Eye (tissue), 1 donor: ENCODE measurements at regions not wholly inside any gene's neighbourhood (a gene's known extent, or its start where the extent isn't known, plus 50 kb on each side); places are given as distances from the start of the nearest gene placed in this dataset.
"Not testable (repeated sequence)": the region's sequence is repeated elsewhere in the genome, so short reads cannot be mapped to it uniquely, and the experiment has no call there.

ENCODE experiments used
- DNase-seq: peaks from one replicate; pipeline ENCODE4 v3.0.0-alpha.2; 2015

- no peak for DNase-seq
These were observed 83.2 kb downstream of the MANEA start for GRCh38 chr6:95660544-95660943.

- DNase-seq: no peak
These were observed 92.7 kb downstream of the MANEA start for GRCh38 chr6:95670011-95670463.

- DNase-seq: no peak
These were observed 98.8 kb downstream of the MANEA start for GRCh38 chr6:95676011-95676628.

GRCh38 chr6:95679981-95680380 is 102.6 kb downstream of the MANEA start:
- no peak for DNase-seq

- no peak for DNase-seq
These were observed 104.4 kb downstream of the MANEA start for GRCh38 chr6:95681736-95682135.

DNA sequence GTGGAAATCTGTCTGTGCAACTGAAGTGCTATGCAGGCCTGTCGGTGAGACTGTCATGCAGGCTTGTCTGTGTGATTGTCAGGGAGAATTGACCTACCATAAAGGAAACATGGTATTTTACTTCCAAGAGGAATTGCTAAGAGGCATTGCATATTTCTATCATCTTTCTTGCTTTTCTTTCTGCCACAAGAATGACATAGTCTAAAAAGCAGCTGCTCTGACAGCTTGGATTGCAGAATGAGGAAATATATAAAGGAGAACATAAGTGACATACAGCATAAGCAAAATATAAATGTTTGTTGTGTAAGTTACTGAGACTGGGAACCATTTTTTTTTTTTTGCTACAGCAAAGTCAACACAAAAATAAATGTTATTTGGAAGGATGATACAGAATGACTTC is 105.1 kb downstream of the MANEA start:
- no peak for DNase-seq

- DNase-seq: no peak
These were observed 108.5 kb downstream of the MANEA start for GRCh38 chr6:95685822-95686221.

GRCh38 chr6:95686272-95686671 is 108.9 kb downstream of the MANEA start:
- no peak for DNase-seq

- no peak for DNase-seq
These were observed 109.6 kb downstream of the MANEA start for GRCh38 chr6:95686895-95687294.

- no peak for DNase-seq
These were observed 110.5 kb downstream of the MANEA start for GRCh38 chr6:95687839-95688238.

DNA sequence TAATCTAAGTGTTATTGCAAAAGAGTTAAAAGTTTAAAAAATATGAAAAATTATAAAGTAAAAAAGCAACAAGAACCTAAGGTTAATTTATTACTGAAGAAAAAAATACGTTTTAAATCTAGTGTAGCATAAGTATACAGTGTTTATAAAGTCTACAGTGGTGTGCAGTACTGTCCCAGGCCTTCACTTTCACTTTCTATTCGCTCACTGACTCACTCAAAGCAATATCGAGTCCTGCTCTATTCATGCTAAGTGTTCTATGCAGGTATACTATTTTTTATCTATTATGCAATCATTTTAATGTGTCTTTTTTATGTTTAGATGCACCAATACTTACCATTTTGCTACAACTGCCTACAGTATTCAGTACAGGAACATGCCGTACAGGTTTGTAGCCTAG is 113.0 kb downstream of the MANEA start:
- DNase-seq: no peak

- peak; percentile 53 for DNase-seq
These were observed 115.8 kb downstream of the MANEA start for GRCh38 chr6:95693108-95693507.

- DNase-seq: no peak
These were observed 120.9 kb downstream of the MANEA start for GRCh38 chr6:95698271-95698670.

- no peak for DNase-seq
These were observed 146.3 kb downstream of the MANEA start for GRCh38 chr6:95723638-95724037.

DNA sequence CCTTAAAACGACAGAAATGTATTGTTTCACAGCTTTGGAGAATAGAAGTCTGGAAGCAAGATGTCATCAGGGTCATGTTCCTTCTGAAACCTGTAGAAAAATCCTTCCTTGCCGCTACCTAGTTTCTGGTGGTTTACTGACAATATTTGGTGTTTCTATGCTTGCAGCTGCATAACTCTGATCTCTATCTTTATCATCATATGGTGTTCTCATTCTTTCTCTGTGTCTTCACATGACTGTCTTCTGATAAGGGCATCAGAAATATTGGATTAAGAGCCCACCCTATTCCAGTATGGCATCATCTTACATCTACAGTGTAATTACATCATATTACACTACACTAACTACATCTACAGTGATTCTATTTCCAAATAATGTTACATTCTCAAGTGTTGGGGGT is 148.0 kb downstream of the MANEA start:
- no peak for DNase-seq

DNA sequence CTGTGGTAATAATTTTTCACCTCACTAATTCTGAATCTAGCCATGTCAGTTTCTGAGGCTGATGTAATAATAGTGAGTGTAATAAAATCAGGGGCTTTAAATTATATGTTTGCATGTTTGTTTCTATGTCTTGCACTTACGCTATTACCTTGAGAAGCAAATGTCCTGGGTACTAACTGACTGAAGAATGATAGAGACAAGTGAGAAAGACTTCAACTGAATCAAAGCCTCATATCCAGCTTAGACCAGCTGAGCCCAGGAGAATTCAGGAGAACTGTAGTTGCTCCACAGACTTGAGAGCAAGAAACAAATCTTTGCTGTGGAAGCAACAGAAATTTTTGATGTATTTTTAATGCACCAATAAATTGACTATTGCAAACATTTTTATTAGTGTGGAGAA is 162.8 kb downstream of the MANEA start:
- DNase-seq: no peak

- no peak for DNase-seq
These were observed 163.7 kb downstream of the MANEA start for GRCh38 chr6:95741045-95741444.

- DNase-seq: no peak
These were observed 165.5 kb downstream of the MANEA start for GRCh38 chr6:95742767-95743289.

DNA sequence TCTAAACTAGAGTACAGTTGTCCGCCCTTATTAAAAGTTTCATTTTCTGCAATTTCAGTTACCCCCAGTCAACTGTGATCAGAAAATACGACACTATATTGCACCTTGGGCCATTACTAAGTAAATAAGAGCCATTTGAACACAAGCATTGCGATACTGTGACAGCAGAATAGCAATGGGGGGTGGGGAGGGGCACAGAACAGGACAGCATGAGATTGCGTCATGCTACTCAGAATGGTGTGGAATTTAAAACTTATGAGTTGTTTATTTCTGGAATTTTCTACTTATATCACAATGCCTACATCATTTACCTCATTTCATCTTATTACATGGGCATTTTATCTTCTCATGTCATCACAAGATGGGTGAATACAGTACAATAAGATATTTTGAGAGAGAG is 166.3 kb downstream of the MANEA start:
- no peak for DNase-seq

DNA sequence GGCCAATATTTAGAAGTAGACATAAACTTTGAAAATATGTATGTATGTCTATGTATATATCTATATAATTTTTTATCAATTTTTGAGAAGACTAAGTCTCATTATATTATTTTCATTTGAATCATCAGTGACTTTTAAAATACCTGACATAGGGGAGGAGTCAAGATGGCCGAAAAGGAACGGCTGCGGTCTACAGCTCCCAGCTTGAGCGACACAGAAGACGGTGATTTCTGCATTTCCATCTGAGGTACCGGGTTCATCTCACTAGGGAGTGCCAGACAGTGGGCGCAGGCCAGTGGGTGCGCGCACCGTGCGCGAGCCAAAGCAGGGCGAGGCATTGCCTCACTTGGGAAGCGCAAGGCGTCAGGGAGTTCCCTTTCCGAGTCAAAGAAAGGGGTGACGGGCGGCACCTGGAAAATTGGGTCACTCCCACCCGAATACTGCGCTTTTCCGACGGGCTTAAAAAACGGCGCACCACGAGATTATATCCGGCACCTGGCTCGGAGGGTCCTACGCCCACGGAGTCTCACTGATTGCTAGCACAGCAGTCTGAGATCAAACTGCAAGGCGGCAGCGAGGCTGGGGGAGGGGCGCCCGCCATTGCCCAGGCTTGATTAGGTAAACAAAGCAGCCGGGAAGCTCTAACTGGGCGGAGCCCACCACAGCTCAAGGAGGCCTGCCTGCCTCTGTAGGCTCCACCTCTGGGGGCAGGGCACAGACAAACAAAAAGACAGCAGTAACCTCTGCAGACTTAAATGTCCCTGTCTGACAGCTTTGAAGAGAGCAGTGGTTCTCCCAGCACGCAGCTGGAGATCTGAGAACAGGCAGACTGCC is 181.1 kb downstream of the MANEA start:
- not testable (repeated sequence) for DNase-seq

DNA sequence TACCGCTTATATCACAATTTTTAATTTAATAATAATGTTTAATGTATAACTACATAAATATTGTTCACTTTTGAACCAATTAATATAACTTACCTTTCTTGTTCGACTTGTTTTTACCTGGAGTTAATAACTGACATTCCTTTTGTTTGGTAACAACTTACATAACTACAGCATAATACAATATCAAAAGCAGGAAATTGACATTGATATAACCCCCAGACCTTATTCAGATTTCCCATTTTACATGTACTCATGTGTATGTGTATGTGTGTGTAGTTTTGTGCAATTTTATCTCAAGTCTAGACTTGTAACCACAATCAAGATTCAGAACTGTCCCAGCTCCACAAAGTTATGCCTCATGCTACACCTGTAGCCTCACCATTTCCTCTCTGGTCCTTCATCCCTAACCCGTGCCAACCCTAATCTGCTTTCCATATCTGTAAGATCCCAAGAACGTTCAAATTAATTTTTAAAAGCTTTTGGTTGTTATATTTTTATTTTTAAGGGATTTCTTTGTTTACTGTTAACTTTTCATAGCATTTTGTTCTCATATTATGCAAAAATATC is 190.6 kb downstream of the MANEA start:
- no peak for DNase-seq

GRCh38 chr6:95768539-95768938 is 191.2 kb downstream of the MANEA start:
- no peak for DNase-seq

DNA sequence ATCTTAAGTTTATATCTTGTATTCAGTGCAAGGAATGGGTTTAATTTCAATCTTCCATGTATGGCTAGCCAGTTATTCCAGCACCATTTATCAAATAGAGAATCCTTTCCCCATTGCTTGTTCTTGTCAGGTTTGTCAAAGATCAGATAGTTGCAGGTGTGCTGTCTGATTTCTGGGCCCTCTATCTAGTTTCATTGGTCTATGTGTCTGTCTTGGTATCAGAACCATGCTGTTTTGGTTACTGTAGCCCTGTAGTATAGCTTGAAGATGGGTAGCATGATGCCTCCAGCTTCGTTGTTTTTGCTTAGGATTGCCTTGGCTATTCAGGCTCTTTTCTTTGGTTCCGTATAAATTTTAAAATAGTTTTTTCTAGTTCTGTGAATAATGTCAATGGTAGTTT is 200.0 kb downstream of the MANEA start:
- no peak for DNase-seq

- no peak for DNase-seq
These were observed 202.7 kb downstream of the MANEA start for GRCh38 chr6:95780037-95780436.
